Astrocyte of the cerebellum (primary cell): ENCODE measurements at regions not wholly inside any gene's neighbourhood (a gene's known extent, or its start where the extent isn't known, plus 50 kb on each side); places are given as distances from the start of the nearest gene placed in this dataset.

ENCODE experiments used
- DNase-seq: peaks from one replicate; pipeline ENCODE4 v3.0.0-alpha.2; 2011; ENCODE audit warnings: low read depth
- H3K4me3 ChIP-seq: 2 replicates; pipeline ENCODE4 v1.5.1; 2011; ENCODE audit warnings: mild to moderate bottlenecking, low read depth, low read length, moderate library complexity
- in situ Hi-C: cut with HindIII; loops from 2 replicates; pipeline ENCODE4 v1.10.0; 2017; ENCODE audit warnings: low sequenced_read_pairs
- TF ChIP-seq, protein P1 (sequence below): IDR thresholded peaks from 2 replicates; pipeline ENCODE4 v1.5.1; 2012; ENCODE audit warnings: low read length, low read depth, moderate library complexity, mild to moderate bottlenecking; ENCODE audit errors: missing control alignments

DNA sequence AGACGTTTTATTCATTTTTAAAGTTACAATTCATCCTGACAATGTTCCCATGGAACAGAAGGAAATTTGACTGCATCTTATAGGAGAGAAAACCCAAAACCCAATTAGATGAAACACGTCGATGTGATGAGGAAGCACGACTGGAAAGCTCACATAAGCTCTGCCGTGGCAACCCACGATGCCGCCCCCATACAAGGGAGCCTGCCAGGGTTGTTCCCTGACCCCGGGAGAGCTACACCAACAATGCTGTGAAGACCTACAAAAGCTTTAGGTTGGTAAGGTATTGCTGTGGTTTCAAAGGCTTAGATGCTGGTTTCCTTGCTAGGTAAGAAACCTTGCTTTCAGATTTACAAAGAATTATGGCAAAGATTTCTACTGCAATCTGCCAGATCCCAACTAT, 393.1 kb downstream of the KLF12 start:
- in situ Hi-C loops: no loop called here
- no peak for DNase-seq
- TF ChIP-seq, protein P1, sequence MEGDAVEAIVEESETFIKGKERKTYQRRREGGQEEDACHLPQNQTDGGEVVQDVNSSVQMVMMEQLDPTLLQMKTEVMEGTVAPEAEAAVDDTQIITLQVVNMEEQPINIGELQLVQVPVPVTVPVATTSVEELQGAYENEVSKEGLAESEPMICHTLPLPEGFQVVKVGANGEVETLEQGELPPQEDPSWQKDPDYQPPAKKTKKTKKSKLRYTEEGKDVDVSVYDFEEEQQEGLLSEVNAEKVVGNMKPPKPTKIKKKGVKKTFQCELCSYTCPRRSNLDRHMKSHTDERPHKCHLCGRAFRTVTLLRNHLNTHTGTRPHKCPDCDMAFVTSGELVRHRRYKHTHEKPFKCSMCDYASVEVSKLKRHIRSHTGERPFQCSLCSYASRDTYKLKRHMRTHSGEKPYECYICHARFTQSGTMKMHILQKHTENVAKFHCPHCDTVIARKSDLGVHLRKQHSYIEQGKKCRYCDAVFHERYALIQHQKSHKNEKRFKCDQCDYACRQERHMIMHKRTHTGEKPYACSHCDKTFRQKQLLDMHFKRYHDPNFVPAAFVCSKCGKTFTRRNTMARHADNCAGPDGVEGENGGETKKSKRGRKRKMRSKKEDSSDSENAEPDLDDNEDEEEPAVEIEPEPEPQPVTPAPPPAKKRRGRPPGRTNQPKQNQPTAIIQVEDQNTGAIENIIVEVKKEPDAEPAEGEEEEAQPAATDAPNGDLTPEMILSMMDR: no peak
- H3K4me3 ChIP-seq: no peak overlapping the region

DNA sequence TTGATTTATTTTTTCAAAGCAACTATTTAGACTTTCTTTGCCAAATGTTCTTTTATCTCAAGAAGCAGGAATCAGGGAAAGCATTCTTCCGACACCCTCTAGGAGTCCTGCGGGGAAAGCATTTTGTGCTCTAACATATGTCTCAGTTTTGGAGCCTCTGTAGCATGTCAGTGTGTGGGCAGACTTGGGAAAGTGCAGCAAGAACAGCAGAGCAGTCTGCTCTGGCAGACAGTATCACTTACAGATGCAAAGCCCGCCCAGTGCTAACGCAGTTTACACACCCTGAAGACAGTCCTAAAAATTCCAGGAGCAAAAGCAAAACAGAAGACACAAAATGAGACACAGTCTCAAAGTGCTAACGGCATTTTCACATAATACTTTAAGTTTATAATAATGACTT, 393.5 kb downstream of the KLF12 start:
- H3K4me3 ChIP-seq: no peak overlapping the region
- TF ChIP-seq, protein P1: no peak
- DNase-seq: no peak
- in situ Hi-C loops: no loop called here

GRCh38 chr13:73739394-73739793, 394.8 kb downstream of the KLF12 start:
- TF ChIP-seq, protein P1: no peak
- in situ Hi-C loops: no loop called here
- DNase-seq: no peak
- H3K4me3 ChIP-seq: no peak overlapping the region

DNA sequence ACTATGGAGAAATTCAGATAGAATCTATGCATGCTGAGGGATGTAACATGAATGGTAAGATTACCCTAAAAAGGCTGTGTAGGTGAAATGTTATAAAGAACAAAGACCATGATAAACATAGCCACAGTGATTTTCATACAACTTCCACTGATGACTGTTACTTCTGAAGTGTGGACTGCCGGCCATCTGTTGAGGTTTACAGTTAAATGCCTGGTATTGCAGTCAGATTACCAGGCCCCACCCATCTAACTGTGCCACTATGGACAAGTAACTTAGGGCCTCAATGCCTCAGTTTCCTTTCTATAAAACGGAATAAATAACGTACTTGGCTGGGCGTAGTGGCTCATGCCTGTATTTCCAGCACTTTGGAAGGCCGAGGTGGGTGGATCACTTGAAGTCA, 395.6 kb downstream of the KLF12 start:
- TF ChIP-seq, protein P1: no peak

DNA sequence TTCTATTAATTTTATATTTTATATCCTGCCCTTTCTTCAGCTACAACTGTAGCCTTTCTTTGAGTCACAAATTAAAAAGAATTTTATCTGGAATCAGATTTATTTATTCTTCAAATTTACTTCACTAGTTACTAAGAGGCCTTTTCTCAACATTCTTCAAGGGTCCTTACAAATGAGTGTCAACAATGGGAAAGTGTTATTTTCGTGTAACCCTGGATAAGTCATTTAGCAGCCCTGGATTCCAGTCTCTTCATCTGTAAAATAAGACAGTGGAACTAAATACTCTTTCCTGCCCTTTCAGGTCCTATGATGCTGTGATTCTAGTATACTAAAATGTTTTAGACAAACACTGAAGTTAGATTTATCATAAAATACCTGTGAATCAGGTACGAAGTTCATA, 397.0 kb downstream of the KLF12 start:
- TF ChIP-seq, protein P1: no peak
- in situ Hi-C loops: no loop called here
- no peak for DNase-seq
- H3K4me3 ChIP-seq: no peak overlapping the region

More for the DNA sequence above, 395.6 kb downstream of the KLF12 start:
- no peak for DNase-seq
- in situ Hi-C loops: no loop called here
- H3K4me3 ChIP-seq: no peak overlapping the region

- in situ Hi-C loops: no loop called here
- TF ChIP-seq, protein P1: no peak
- DNase-seq: no peak
- no peak overlapping the region for H3K4me3 ChIP-seq
Observed at GRCh38 chr13:73733706-73734105, 400.5 kb downstream of the KLF12 start.

DNA sequence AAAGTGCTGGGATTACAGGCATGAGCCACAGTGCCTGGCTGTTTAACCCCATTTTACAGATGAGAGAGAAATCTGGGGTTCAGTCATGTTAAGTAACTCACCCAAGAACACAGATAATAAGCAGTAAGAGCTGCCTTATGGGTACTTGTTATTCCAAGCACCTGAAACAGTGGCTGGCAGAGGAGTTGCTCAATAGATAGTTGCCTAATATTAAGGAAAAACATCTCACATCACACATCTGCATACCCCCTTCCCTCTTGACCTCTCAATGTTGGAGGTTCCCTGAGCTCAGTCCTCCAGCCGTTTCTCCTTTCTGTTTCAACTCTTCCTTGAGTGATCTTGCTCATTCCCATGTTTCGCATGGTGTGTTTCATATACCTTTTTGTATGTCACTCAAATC, 401.9 kb downstream of the KLF12 start:
- in situ Hi-C loops: no loop called here
- TF ChIP-seq, protein P1: no peak
- DNase-seq: no peak
- H3K4me3 ChIP-seq: no peak overlapping the region
